Liver (tissue), 3 donors: ENCODE measurements at regions not wholly inside any gene's neighbourhood (a gene's known extent, or its start where the extent isn't known, plus 50 kb on each side); places are given as distances from the start of the nearest gene placed in this dataset.

ENCODE experiments used
- ATF3 ChIP-seq: IDR thresholded peaks from 2 replicates; pipeline ENCODE4 v1.6.1; 2016; ENCODE audit warnings: antibody characterized with exemption
- CTCF ChIP-seq: fragments of 150-350 bp; IDR thresholded peaks from 2 replicates; pipeline ENCODE4 v1.5.1; 2017; ENCODE audit warnings: improper control_type of control experiment, low read depth, low read length; ENCODE audit not compliant: missing input control
- GABPA ChIP-seq, 2 donors: IDR thresholded peaks in 1 of 2; conservative IDR thresholded peaks in 1 of 2; 2 replicates each; pipeline ENCODE4 v1.6.1; 2016; ENCODE audit warnings: antibody characterized with exemption in 2 of 2, mild to moderate bottlenecking in 1 of 2, moderate library complexity in 1 of 2
- JUND ChIP-seq, 2 donors: IDR thresholded peaks; 2 replicates each; pipeline ENCODE4 v1.6.1; 2016; ENCODE audit warnings: antibody characterized with exemption in 2 of 2
- MAX ChIP-seq: IDR thresholded peaks from 2 replicates; pipeline ENCODE4 v1.6.1; 2016; ENCODE audit warnings: antibody characterized with exemption
- REST ChIP-seq: IDR thresholded peaks from 2 replicates; pipeline ENCODE4 v1.6.1; 2016; ENCODE audit warnings: antibody characterized with exemption, mild to moderate bottlenecking
- TAF1 ChIP-seq: conservative IDR thresholded peaks from 2 replicates; pipeline ENCODE4 v1.6.1; 2016; ENCODE audit warnings: antibody characterized with exemption, mild to moderate bottlenecking
- ZBTB33 ChIP-seq: IDR thresholded peaks from 2 replicates; pipeline ENCODE4 v1.6.1; 2016; ENCODE audit warnings: antibody characterized with exemption
- donor health status: healthy.
- donor health status: healthy.

- TF ChIP-seq GABPA (IDR thresholded peaks at IDR 0.05 in 1 of 2, conservative IDR thresholded peaks at IDR 0.05 in 1 of 2) = no peak
- TF ChIP-seq CTCF = no peak
- TF ChIP-seq ATF3 = no peak
- TF ChIP-seq ZBTB33 = no peak
- TF ChIP-seq TAF1 = no peak
- no peak for TF ChIP-seq MAX
- TF ChIP-seq JUND (IDR thresholded peaks at IDR 0.05) = no peak
- TF ChIP-seq REST = no peak
Observed at GRCh38 chr1:185541871-185542301, 192.3 kb upstream of the HMCN1 start.
